D721Med (cell line): ENCODE measurements at regions not wholly inside any gene's neighbourhood (a gene's known extent, or its start where the extent isn't known, plus 50 kb on each side); places are given as distances from the start of the nearest gene placed in this dataset.

Experiments used
- DNase-seq: peaks from one replicate; pipeline ENCODE4 v3.0.0; 2011; ENCODE audit warnings: low spot score; ENCODE audit not compliant: insufficient read length
- FAIRE-seq: peaks from 2 replicates; lab custom pipeline; 2011; peaks lifted over from hg19 to GRCh38; lab: Jason Lieb, UNC
- CTCF ChIP-seq: IDR thresholded peaks from 2 replicates; pipeline ENCODE4 v1.5.1; 2012; ENCODE audit warnings: mild to moderate bottlenecking, control low read depth; ENCODE audit not compliant: insufficient read depth; ENCODE audit errors: missing control alignments

- TF ChIP-seq CTCF = peak; percentile 63
- FAIRE-seq = no peak
- peak; percentile 32 for DNase-seq
These were observed 188.6 kb downstream of the FCRL5 start for GRCh38 chr1:157363660-157364140.

- DNase-seq = no peak
- no peak for FAIRE-seq
- TF ChIP-seq CTCF = no peak
These were observed 192.3 kb downstream of the FCRL5 start for GRCh38 chr1:157360023-157360390.

GRCh38 chr1:157359314-157360022 lies 192.8 kb downstream of the FCRL5 start:
- DNase-seq (no peak), FAIRE-seq (no peak)
- no peak for TF ChIP-seq CTCF

GRCh38 chr1:157357111-157357510 lies 195.2 kb downstream of the FCRL5 start:
- no peak for TF ChIP-seq CTCF
- DNase-seq (no peak), FAIRE-seq (no peak)

- no peak for TF ChIP-seq CTCF
- DNase-seq (no peak), FAIRE-seq (no peak)
These were observed 195.7 kb downstream of the FCRL5 start for GRCh38 chr1:157356601-157357000.

GRCh38 chr1:157353546-157353945 lies 198.8 kb downstream of the FCRL5 start:
- DNase-seq = no peak
- TF ChIP-seq CTCF = no peak
- FAIRE-seq = no peak

GRCh38 chr1:157352817-157353408 lies 199.4 kb downstream of the FCRL5 start:
- no peak for TF ChIP-seq CTCF
- FAIRE-seq (no peak), DNase-seq (no peak)
